GM19023 (cell line): ENCODE measurements at regions not wholly inside any gene's neighbourhood (a gene's known extent, or its start where the extent isn't known, plus 50 kb on each side); places are given as distances from the start of the nearest gene placed in this dataset.

Experiments
- ATAC-seq: cut with Tn5 transposase; IDR thresholded peaks from one replicate; pipeline ENCODE4 v1.9.1; 2021; ENCODE audit warnings: mild to moderate bottlenecking, moderate library complexity; ENCODE audit not compliant: unreplicated experiment

GRCh38 chr1:234975941-234976860 lies 152.4 kb downstream of the TOMM20 start:
- ATAC-seq = no peak

DNA sequence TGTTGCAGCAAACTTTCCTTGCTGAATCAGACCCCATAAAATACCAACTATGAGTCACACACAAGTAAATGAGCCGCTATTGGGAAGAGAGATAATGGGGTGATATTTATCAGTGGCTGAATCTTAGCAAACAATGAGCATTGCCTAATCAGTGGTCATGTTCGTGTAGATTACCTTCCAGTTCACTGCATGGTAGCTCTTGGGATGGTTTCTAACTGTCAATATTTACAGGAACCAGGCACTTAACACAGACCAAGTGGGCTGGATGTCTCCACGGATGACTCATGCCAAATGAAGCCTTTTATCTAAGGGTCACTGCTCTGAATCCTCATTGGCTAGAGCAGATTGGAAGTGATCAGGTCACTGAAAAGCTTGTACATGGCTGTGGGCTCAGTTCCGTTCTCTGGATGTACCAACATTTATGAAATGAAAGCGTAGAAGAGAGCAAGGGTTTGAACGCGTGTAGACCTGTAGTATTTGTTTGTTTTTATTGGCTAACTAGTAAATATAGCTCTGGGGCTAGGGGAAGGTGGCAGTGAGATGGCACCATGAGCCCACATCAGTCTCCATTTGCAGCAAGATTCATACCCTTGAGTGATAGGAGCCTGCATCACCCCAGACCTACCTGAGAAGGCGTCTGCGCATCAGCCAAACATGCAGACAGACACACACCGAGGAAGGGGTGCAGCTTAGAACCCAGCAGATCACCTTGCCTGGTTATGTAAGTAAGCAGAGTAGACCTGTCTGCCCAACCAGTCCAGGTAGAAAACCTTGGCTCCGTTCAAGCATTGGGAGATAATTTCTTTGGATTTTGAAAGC lies 153.3 kb downstream of the TOMM20 start:
- no peak for ATAC-seq

DNA sequence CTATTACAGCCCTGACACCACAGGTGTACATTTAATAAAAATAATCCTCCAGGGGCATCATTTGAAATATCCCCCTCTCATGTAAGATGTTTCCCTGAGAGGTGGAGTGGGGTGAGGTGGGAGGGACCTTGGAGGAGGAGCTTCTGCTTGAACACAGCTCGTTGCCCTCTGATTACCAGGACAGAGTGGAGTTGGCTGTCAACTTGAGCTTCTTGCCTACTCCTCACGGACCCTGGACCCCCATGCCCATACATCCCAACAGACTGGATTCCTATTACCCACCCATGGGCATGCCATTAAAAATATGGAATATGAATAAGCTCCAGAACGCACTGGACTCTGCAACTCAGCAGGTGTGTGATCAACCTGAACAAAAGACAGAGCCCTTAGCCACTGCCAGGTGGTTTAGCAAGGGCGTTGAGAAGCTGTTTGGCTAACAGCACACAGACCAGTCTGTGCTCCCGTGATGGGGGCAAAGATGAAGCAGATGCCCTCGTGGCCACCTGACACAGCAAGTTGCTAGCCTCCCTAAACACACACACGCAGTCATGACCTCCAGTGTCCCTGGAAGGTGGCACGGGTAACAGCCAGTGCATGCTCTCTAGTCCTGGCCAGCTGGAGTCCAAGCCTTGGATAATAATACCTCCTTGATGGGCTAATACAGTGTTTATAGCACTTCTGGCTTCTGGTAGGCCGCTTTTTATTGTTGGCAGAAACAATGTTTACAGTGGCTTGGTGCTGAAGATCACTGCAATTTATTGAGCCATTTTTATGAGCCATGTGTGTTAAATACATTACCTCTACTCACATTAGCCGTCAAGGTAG lies 155.0 kb downstream of the TOMM20 start:
- ATAC-seq = no peak

- no peak for ATAC-seq
Observed at GRCh38 chr1:234972411-234973191, 156.0 kb downstream of the TOMM20 start.

- ATAC-seq = no peak
Observed at GRCh38 chr1:234971586-234972297, 156.9 kb downstream of the TOMM20 start.

GRCh38 chr1:234970731-234971476 lies 157.7 kb downstream of the TOMM20 start:
- ATAC-seq = no peak

DNA sequence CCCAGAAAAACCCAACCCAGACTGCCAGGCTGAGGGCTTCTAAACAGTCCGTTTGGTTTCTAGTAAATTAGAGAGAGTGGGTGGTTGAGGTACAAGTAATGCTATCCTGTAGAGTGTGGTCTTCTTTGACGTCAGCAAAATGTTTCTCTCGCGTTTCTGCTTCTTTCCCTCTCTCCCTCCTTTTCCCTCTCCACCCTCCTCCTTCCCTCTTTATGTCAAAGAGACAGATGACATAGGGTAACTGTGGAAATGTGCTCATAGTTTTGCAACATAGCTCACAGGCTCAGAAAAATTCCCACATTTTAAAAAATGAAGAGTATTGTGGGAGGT lies 158.3 kb downstream of the TOMM20 start:
- no peak for ATAC-seq

DNA sequence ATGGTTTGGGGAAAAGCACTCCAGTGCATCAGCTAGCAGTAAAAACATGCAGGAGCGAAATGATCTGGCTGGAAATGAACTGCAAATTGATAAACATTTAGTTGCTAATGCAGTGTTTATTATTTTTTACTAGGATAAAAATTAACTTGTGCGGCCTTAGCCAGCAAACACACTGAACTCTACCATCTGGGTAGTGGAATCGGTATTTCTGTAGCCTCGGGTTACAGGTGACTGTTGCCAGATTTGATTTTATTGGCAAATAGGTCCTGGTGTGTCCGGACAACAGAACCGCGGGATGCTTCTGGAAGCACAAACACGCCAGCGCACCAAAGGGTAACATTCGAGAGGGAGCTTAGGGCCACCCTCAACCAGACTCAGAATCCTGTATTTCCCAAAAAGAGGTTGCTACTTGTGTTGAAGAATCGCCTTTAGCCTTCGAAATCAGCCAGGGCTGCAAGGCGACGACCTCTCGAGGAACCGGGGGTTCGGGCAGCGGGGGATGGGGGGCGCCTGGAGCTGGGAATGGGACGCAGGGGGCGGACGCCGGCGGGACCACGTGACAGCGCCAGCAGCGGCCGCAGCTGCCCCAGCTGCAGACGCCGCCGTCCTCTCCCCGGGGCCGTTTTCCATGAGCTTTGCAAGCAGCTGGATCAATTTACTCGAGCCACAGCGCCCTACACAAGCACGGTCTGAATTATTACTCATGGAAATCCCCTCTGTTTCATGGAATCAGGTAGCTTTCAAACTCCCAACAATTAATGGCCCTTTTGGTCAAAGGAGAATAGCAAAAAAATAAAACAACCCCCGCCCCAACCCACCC lies 158.8 kb downstream of the TOMM20 start:
- ATAC-seq = no peak

- ATAC-seq = no peak
Observed at GRCh38 chr1:234969011-234969441, 159.6 kb downstream of the TOMM20 start.

- ATAC-seq = no peak
Observed at GRCh38 chr1:234968451-234968850, 160.2 kb downstream of the TOMM20 start.

- ATAC-seq = no peak
Observed at GRCh38 chr1:234967121-234967520, 161.5 kb downstream of the TOMM20 start.

DNA sequence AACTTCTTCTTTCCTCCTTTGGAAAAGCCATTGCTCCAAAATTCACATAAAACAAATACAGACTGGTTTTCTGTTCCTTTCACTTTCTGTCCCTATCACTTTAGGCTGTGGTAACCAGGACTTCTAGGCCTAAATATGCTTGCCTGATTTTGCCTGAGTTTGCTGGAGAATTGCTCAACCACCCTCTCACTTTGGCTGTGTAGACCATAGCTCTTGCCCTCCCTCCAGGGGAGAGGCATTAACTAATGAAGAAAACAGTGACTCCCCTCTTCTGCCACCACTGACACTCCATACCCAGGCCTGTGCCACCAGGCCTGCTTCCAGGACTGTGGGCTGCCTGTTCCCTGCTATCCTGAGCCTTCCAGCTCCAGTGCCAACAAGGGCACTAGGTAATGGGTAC lies 163.5 kb downstream of the TOMM20 start:
- ATAC-seq = no peak

GRCh38 chr1:234963904-234964702 lies 164.5 kb downstream of the TOMM20 start:
- ATAC-seq = no peak

DNA sequence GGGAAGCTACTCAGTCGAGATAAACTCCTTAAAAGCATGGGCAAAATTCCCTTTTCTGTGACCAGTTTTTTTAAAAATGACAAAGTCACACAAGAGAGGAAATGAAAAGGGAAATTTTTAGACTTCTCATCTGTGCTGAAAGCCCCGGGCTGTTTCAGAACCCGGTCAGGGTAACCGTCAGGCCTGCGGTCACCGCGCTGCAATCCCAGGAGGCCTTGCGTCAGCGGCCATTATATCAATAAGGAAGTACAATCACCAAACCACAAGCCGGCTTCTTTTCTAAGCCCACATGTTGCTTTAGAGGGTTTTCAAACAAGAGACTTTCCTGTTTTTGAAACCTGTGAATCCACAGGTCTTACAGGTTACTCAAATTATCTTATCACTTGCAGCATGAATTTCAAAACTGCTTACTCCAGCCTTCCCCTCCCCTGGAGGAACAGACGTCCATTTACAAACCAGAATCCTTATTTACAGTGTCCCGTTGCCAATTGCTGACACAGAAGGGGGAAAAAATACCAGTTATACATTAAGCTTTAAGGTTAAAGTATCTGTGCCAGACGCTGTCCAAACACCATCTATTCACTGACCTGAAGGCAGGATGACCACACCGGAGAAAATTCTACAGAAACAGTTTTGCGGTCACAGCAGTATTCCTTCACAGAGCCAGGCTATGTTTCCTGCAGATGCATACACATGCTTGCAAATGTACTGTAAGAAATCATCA lies 165.3 kb downstream of the TOMM20 start:
- peak; percentile 87 for ATAC-seq

- ATAC-seq = peak; percentile 44
Observed at GRCh38 chr1:234962340-234962989, 166.2 kb downstream of the TOMM20 start.
